Tibial nerve (tissue), 4 donors: ENCODE measurements at regions not wholly inside any gene's neighbourhood (a gene's known extent, or its start where the extent isn't known, plus 50 kb on each side); places are given as distances from the start of the nearest gene placed in this dataset.

Source experiments
- EP300 ChIP-seq, 2 donors: sonication (generic); formaldehyde crosslinking; IDR thresholded peaks; one replicate each; pipeline ENCODE4 v1.6.1; 2017; ENCODE audit warnings: antibody characterized with exemption in 2 of 2, mild to moderate bottlenecking in 1 of 2
- TF ChIP-seq, protein P1 (sequence below), 5 experiments: fragments of 200-600 bp in 3 of 5; fragments of 450-650 bp in 2 of 5; sonication (generic) in 3 of 5; IDR thresholded peaks; one replicate each; pipeline ENCODE4 v1.5.1; 2016 to 2019; ENCODE audit warnings: antibody characterized with exemption in 5 of 5, mild to moderate bottlenecking in 3 of 5, moderate library complexity in 2 of 5

DNA sequence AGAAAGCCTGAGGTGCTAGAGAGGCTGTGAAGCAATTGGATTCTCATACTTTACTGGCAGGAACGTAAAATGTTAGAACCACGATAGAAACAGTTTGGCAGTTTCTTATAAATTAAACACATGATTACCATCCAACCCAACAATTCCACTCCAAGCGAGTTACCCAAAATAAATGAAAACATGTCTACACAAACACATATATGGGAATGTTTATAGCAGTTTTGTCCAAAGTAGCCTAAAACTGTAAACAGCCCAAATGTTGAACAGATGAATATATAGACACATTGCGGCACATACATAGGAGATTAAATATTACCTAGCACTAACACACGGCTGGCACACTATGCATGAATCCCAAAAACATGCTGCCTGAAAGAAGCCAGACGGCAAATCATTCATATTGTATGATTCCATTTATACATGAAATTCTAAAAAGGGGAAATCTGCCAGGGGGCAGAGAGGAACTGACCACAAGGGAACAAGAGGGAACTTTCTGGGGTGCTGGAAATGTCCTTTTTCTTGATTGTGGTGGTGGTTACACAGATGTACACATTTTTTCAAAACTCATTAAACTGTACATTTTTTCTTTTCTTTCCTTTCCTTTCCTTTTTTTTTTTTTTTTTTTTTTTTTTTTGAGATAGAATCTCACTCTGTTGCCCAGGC, 50.4 kb upstream of the SLC25A4 start:
- TF ChIP-seq, protein P1, sequence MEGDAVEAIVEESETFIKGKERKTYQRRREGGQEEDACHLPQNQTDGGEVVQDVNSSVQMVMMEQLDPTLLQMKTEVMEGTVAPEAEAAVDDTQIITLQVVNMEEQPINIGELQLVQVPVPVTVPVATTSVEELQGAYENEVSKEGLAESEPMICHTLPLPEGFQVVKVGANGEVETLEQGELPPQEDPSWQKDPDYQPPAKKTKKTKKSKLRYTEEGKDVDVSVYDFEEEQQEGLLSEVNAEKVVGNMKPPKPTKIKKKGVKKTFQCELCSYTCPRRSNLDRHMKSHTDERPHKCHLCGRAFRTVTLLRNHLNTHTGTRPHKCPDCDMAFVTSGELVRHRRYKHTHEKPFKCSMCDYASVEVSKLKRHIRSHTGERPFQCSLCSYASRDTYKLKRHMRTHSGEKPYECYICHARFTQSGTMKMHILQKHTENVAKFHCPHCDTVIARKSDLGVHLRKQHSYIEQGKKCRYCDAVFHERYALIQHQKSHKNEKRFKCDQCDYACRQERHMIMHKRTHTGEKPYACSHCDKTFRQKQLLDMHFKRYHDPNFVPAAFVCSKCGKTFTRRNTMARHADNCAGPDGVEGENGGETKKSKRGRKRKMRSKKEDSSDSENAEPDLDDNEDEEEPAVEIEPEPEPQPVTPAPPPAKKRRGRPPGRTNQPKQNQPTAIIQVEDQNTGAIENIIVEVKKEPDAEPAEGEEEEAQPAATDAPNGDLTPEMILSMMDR (IDR thresholded peaks at IDR 0.05) = no peak
- no peak for TF ChIP-seq EP300 (IDR thresholded peaks at IDR 0.05)
